ENCODE measurements at regions not wholly inside any gene's neighbourhood (a gene's known extent, or its start where the extent isn't known, plus 50 kb on each side); places are given as distances from the start of the nearest gene placed in this dataset.

- no peaks in the 10 kb centered on the region for H4K20me1 ChIP-seq (ENCODE audit: control insufficient read depth, insufficient read depth)
- H3K9ac ChIP-seq (ENCODE audit: control insufficient read depth, insufficient read depth, low read length) = no peak overlapping the region
- ChIA-PET RAD21 (ENCODE audit: unreplicated experiment) (no interaction called here), POLR2A (no interaction called here), SMC1A (ENCODE audit: uncharacterized antibody, unreplicated experiment) (no interaction called here), CTCF (no interaction called here)
- H3K4me3 ChIP-seq = no peak overlapping the region
- H3K27ac ChIP-seq (ENCODE audit: control insufficient read depth, insufficient read depth) = no peak overlapping the region
- BruUV-seq (replicated peaks) = no TSS peak
- in situ Hi-C loops (cut with MboI) (no loop called here), intact Hi-C loops (cut with micrococcal nuclease; ENCODE audit: unreplicated experiment) (no loop called here)
- no peak for TF ChIP-seq MTA3 (IDR thresholded peaks at IDR 0.05; ENCODE audit: borderline replicate concordance, low read length)
- TF ChIP-seq, protein P1, sequence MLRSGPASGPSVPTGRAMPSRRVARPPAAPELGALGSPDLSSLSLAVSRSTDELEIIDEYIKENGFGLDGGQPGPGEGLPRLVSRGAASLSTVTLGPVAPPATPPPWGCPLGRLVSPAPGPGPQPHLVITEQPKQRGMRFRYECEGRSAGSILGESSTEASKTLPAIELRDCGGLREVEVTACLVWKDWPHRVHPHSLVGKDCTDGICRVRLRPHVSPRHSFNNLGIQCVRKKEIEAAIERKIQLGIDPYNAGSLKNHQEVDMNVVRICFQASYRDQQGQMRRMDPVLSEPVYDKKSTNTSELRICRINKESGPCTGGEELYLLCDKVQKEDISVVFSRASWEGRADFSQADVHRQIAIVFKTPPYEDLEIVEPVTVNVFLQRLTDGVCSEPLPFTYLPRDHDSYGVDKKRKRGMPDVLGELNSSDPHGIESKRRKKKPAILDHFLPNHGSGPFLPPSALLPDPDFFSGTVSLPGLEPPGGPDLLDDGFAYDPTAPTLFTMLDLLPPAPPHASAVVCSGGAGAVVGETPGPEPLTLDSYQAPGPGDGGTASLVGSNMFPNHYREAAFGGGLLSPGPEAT (IDR thresholded peaks at IDR 0.05; ENCODE audit: low read depth) = no peak
- TF ChIP-seq NR2C1 (IDR thresholded peaks at IDR 0.05) = no peak
- no peak for TF ChIP-seq NFYB (IDR thresholded peaks at IDR 0.05; ENCODE audit: insufficient read depth, low read depth, low read length)
- no peak for TF ChIP-seq SMAD1 (IDR thresholded peaks at IDR 0.05; ENCODE audit: low read depth, partially characterized antibody)
- no peak for TF ChIP-seq PML (IDR thresholded peaks at IDR 0.05; ENCODE audit: low read length)
- TF ChIP-seq PAX8 (IDR thresholded peaks at IDR 0.05) = no peak
- TF ChIP-seq CHD1 (IDR thresholded peaks at IDR 0.05; ENCODE audit: low read depth, low read length) = no peak
- no peak for TF ChIP-seq ASH2L (IDR thresholded peaks at IDR 0.05; ENCODE audit: borderline replicate concordance, low read depth)
- no peak for TF ChIP-seq HCFC1 (IDR thresholded peaks at IDR 0.05; ENCODE audit: low read length)
- TF ChIP-seq TCF12 (IDR thresholded peaks at IDR 0.05; ENCODE audit: low read depth, low read length) = no peak
- DNase-seq (ENCODE audit: low read depth, low spot score) (no peak), FAIRE-seq (no peak), ATAC-seq (no peak)
- no peaks in the 10 kb centered on the region for H3K36me3 ChIP-seq (ENCODE audit: control insufficient read depth in 2 of 2, insufficient read depth in 2 of 2, low read length in 1 of 2)
- H3K4me2 ChIP-seq (ENCODE audit: control insufficient read depth, insufficient read depth) = no peak overlapping the region
- H3K4me1 ChIP-seq (ENCODE audit: control insufficient read depth, insufficient read depth, low read length) = no peaks in the 10 kb centered on the region
- H3K27me3 ChIP-seq (replicated peaks in 1 of 2; ENCODE audit: control insufficient read depth in 2 of 2, insufficient read depth in 2 of 2, low read length in 1 of 2) = no peaks in the 10 kb centered on the region
- H3K79me2 ChIP-seq (ENCODE audit: control insufficient read depth, insufficient read depth, low read length) = no peaks in the 10 kb centered on the region
- no peaks in the 10 kb centered on the region; the same call in 1 of the 3 replicates for H3K9me3 ChIP-seq (replicated peaks; ENCODE audit: control insufficient read depth, insufficient read depth, low read length)
- H2AFZ ChIP-seq (ENCODE audit: control insufficient read depth, low read depth, low read length) = no peak overlapping the region
- WGBS (ENCODE audit: insufficient coverage, insufficient replicate concordance, low lambda C conversion rate, missing lambda C conversion rate) = 22% methylated on average over 3 of the region's 3 CpGs
These were observed 167.2 kb upstream of the SERP2 start for GRCh38 chr13:44206434-44206833.

Data from GM12878 (cell line).